ENCODE measurements at regions not wholly inside any gene's neighbourhood (a gene's known extent, or its start where the extent isn't known, plus 50 kb on each side); places are given as distances from the start of the nearest gene placed in this dataset.
"Not testable (repeated sequence)": the region's sequence is repeated elsewhere in the genome, so short reads cannot be mapped to it uniquely, and the experiment has no call there.

DNA sequence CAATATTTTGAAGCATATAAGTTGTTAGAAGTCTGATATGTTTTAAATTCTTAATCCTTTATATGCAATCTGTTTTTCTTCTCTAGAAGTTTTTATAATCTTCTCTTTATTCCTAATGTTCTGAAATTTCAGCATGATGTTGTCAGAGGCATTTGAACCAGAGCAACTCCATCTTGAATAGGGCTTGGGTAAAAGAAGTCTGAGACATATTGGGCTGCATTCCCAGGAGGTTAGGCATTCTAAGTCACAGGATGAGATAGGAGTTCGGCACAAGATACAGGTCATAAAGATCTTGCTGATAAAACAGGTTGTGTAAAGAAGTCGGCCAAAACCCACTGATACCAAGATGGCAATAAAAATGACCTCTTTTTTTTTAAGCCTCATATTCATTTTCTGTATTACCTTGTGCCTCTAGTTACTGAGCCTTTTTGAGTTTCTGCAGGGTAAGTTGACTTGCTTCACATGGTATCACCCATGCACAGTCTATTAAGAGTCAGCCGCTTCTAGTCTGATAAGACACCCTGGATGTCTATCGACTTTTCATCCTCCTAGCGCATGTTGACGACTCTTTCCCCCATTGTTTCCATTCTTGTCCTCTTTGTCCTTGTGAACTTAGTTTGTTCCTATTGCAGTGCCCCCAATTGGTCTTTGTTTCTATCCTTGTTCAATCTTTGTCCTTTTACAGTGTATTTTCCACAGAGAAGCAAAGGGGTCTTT lies 80.8 kb upstream of the RNU6-1 start:
- no peak for DNase-seq

DNA sequence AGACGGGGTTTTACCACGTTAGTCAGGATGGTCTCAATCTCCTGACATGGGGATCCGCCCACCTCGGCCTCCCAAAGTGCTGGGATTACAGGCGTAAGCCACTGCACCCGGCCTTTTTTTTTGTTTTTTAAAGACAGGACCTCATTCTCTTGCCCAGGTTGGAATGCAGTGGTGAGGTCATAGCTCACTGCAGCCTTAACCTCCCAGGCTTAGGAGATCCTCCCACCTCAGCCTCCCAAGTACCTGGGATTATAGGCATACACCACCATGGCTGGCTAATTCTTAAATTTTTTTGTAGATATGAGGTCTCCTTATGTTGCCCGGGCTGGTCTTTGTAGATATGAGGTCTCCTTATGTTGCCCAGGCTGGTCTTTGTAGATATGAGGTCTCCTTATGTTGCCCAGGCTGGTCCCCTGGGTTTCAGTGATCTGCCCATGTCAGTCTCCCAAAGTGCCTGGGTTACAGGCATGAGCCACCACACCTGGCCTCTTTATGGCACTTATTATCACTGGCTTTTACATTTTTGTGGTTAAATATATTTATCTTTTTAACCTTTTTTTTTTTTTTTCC lies 82.3 kb upstream of the RNU6-1 start:
- DNase-seq: no peak

DNA sequence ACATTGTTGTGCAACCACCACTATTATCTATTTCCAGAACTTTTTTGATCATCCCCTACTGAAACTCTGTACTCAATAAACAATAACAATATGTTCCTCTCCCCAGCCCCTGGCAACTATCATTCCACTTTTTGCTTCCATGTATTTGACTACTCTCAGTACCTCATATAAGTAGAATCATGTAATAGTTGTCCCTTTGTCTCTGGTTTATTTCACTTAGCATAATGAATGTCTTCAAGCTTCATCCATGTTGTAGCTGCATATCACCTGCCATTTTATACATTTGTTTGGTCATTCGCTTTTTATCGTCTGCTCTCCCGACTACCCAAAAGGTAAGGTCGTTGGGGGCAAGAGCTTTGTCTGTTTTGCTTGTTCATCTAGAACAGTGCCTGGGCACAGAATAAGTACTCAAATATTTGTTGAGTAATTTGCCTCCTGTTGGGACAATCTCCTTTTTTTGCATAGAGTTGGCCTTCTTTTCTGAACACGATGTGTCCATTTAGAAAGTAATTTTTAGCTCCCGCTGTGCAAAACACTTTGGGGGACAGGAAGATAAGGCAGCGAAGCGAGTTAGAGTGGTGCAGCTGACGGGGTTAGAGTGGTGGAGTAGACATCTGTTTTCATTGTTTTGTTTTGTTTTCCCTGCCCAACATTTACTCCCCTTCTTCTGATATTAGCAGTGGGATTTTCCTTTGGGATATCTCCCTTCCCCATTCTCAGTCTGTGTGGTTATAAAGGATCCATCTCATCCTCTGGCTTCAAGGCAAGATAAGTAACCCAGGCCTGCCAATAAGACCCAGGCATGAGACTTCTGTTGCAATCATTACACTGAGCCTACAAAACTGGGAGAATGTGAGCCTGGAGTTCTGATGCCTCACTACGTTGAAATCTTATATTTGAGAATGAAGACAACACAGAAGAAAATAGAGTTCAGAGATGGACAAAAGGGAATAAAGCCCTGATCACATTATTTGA lies 83.4 kb upstream of the RNU6-1 start:
- DNase-seq: no peak

DNA sequence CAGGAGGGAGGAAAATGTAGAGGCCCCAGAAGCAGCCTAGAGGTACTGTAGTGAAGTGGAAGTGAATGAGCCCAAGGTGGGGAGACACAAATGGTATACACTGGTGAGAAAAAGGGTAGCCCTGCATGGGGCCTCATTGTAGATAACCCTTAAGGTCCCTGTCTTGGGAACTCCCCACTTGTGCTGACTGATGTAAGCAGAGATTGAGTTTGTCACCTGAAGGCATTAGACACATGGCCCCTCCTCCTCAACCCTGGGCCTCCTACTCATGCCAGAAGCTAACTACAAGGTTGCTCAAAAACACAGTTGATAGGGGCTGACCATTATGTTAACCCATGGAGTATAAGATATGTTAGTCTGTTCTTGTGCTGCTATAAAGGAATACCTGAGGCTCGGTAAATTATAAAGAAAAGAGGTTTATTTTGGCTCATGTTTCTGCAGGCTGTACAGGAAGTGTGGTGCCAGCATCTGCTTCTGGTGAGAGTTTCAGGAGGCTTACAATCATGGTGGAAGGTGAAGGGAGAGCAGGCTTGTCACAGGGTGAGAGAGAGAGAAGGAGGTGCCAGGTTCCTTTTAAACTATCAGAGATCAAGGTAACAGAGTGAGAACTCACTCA lies 84.6 kb upstream of the RNU6-1 start:
- no peak for DNase-seq

DNA sequence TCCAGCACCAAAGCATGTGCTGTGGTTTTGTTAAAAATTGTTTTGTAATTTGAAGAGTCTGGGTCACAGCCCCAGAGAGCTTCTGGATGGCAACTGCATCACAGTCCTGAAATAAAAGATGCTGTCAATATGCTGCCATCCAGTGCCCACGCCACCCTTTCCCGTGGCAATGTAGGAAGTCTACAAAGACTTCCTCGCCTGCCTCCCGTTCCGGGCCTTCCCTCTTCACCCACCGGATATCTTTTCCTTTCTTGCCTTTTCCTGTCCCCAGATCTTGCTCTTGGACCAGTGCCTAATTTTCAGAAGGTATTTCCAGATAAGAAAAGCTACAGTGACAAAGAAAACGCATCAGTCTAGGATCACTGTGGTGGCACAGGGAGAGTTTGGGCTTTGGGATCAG lies 85.3 kb upstream of the RNU6-1 start:
- DNase-seq: no peak

DNA sequence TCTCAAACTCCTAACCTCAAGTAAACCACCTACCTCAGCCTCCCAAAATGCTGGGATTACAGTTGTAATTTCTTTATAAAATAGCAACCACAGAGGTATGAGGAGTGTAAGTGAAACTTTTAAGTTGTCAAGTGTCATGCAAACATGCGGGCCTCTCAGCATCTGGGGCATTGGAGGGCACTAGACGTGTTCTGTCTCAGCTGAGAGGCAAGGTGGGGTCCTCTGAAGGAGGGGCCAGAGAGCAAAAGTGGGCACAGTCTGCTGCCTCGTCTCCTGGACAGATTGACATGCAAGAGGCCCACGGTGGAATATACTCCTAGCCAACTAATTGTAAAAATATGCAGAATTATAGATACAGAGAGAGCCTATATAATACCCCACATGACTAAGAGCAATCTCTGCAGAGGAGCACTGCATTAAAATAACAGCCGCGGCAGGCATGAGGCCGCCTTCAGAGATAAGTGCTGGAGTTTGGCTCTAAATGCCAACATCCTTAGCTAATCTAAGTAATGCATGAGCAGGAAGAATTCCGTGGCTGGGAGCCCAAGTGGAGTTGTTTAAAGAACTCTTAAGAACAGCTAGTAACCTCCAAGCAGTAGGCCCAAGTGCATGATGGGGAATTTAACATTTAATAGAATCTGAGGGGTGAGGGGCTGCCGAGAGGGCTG lies 87.8 kb upstream of the RNU6-1 start:
- DNase-seq: no peak

DNA sequence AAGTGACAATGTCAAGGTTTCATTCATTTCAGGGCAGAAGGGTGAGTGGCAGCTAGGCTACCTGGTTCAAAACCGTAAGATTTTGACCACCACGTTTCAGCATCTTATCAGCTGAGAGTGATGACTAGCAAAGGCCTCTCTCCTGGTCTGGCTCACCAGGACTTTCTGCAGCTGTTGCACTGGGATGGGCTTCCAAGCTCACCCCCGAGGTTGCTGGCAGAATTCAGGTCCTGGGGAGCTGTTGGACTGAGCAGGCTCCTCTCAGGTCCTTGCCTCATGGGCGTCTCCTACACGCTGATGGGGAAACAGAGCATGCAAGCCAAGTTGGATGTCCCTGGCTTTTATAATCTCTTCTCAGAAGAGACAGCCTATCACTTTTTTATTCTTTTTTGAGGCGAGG lies 88.8 kb upstream of the RNU6-1 start:
- DNase-seq: no peak

DNA sequence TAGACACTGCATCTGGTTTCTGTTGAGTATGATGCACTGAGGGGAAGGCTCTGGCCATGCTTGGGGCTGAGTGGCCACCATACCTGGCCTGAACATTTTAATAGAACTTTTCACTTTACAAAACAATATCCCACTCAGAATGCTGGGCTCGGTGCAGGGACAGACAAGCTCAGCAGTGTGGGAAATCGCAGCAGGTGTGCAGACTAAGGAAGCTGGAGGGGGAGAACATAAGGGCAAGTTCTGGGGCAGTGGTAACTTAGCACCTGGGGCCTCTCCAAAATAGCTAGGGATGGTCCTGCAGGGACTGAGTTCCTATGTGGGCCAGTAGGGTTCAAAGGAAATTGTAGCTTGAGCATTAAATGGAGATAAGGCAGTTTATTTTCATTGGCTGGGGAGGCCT lies 90.9 kb upstream of the RNU6-1 start:
- DNase-seq: no peak

DNA sequence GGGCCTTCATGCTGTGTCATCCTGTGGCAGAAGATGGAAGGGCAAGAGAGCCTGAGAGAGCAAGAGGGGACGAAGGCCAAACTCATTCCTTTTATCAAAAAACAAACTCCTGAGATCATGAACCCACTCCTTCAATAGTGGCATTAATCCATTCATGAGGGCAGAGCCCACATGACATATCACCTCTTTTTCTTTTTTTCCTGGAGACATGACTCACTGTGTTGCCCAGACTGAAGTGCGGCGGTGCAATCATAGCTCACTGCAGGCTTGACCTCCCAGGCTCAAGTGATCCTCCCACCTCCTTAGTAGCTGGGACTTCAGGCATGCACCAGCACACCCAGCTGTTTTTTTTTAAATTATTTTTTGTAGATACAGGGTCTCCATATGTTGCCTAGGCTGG lies 92.0 kb upstream of the RNU6-1 start:
- DNase-seq: no peak

DNA sequence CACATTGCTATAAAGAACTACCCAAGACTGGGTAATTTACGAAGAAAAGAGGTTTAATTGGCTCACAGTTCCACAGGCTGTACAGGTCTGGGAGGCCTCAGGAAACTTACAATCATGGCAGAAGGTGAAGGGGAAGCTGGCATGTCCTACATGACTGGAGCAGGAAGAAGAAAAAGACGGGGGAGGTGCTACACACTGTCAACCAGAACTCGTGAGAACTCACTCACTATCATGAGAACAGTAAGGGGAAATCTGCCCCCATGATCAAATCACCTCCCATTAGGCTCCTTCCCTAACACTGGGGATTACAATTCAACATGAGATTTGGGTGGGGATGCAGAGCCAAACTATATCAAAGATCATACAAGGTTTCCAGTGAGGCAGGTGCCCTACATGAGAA lies 94.3 kb upstream of the RNU6-1 start:
- DNase-seq: not testable (repeated sequence)

DNA sequence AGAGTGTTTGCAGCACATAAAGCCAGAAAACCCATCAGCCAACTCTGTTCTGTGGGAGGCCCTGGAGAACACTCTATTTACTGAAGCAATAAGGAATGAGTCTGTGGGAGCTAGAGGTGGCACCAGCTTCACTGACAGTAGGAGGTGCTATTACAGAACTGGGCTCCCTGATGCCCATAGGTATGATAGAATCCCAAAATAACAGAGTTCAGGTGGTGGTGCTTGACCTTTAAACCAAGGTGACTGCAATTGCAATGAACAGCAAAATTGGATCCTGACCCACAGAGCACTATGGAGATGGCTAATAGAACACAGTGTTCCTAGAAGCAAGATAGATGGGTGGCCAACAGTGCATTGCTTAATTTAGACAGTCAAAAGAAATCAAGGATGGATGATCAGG lies 95.4 kb upstream of the RNU6-1 start:
- DNase-seq: no peak

DNA sequence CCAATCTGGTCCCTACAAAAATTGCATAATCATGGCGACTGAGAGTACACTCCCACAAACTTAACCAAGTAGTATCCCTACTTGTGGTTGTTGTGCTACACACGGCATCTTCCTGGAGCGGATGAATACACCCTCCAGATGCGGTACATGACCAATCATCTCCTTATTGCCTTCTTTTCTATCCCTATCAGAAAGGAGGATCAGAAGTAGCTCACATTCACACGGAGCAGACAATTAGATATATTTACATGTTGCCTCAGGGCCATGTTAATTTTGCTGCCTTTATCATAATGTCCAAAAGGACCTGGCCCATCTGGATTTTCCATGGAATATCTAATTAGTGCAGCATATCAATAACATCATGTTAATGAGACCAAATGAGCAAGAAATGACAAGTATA lies 96.4 kb upstream of the RNU6-1 start:
- DNase-seq: no peak

DNA sequence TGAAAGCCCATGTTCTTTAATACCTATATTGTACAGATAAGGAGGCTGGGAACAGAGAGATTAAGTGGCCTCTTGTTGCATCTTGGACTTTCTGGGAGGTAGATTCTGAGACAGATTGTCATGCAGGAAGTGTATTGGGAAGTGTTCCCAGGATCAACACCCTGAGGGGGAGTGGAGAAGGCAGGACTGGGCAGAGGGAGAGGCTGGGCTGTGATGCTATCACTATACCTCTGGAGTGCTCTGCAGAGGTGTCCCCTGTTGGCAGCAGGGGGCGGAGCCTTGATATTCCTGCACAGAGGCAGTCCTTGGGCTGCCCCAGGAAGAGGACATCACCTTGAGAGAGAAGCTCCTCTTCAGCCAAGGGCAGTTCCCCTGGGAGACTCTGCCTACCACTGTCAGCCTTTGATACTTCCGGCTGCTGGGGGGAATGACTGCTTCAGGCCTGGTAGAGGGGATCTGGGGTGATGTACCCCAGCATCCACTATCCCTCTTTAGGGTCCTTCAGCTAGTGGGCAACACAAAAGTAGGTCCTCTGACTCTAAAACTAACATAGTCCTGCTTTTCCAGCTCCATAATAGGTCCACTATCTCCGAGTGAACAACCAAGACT lies 97.4 kb upstream of the RNU6-1 start:
- no peak for DNase-seq

DNA sequence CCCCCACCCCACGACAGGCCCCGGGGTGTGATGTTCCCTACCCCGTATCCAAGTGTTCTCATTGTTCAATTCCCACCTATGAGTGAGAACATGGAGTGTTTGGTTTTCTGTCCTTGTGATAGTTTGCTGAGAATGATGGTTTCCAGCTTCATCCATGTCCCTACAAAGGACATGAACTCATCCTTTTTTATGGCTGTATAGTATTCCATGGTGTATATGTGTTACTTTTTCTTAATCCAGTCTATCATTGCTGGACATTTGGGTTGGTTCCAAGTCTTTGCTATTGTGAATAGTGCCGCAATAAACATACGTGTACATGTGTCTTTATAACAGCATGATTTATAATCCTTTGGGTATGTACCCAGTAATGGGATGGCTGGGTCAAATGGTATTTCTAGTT lies 99.3 kb upstream of the RNU6-1 start:
- not testable (repeated sequence) for DNase-seq

DNA sequence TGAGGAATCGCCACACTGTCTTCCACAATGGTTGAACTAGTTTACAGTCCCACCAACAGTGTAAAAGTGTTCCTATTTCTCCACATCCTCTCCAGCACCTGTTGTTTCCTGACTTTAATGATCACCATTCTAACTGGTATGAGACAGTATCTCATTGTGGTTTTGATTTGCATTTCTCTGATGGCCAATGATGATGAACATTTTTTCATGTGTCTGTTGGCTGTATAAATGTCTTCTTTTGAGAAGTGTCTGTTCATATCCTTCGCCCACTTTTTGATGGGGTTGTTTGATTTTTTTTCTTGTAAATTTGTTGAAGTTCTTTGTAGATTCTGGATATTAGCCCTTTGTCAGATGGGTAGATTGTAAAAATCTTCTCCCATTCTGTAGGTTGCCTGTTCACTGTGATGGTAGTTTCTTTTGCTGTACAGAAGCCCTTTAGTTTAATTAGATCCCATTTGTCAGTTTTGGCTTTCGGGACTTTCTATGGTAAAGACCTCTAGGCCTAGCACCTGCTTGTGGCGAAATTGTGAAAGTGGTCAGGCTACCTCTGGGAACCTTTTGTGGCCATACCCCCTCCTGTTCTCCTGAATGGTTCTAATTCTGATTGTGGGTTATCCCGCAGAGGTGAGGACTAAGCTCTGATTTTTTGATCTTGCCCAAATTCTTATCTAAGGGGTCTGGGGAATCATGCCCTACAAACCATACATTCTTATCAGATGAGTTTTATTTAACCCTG lies 99.9 kb upstream of the RNU6-1 start:
- DNase-seq: not testable (repeated sequence)

DNA sequence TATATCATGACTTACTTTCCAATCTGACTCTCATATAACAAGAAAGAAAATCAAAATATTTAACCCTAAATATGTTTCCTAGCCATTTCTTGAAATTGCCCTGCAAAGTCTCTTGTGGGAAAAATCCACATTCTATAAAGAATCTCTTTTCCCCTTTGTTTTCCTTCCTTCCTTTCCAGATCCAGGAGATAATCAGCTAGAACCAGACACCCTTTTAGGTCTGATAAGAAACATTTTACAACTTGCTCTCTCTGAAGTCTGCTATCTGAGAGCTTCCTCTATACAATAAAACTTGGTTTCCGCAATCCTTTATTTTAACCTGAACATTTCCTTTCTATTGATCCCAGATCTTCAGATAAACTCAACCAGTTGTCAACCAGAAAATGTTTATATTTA lies 100.5 kb upstream of the RNU6-1 start:
- no peak for DNase-seq

DNA sequence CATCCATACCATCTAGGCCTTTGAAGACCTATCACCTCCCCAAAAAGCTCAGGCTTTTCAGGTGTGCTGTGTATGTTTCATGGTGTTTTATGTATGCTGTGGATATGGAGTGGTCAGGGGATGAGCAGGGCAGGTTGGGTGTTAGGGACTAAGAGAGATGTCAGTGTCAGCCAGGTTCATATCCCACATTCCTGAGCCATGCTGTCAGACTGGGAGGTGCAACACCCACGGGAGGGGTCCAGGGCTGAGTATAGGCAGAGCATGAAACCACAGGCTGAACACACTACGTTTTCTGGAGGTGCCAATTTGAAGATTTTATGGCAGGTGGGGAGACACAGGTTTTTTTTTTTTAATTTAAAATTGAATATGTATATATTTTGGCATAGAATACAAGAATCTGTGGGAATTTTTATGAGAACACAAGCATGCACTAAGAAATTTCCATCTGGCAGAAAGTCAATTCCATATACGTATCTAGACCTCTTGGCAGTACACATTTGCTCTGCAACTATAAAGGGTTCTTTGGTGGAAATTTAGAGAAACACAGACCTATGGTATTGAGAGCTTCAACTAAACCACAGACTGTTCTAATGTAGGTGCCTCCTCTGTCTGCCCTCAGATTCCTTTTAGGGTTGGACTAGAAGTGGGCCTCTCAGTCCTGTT lies 101.9 kb upstream of the RNU6-1 start:
- DNase-seq: no peak

DNA sequence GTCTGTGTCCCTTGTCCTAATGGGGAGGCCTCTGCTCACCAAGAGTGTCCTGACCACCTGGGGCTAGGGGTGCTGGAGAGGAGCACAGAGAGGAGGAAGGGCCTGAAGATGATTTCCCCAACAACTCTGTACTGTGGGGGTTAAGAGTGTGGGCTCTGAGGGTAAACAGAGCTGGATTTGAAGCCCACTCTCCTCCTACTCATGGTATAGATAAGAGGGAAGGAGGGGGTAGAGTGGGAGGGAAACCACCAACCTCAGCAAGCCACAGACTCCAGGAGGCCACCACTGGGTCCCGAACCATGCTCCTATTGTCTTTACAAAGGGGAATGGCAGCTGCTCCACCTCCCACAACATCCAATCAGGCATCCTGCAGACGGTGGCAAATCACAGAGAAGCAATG lies 103.6 kb upstream of the RNU6-1 start:
- DNase-seq: no peak

DNA sequence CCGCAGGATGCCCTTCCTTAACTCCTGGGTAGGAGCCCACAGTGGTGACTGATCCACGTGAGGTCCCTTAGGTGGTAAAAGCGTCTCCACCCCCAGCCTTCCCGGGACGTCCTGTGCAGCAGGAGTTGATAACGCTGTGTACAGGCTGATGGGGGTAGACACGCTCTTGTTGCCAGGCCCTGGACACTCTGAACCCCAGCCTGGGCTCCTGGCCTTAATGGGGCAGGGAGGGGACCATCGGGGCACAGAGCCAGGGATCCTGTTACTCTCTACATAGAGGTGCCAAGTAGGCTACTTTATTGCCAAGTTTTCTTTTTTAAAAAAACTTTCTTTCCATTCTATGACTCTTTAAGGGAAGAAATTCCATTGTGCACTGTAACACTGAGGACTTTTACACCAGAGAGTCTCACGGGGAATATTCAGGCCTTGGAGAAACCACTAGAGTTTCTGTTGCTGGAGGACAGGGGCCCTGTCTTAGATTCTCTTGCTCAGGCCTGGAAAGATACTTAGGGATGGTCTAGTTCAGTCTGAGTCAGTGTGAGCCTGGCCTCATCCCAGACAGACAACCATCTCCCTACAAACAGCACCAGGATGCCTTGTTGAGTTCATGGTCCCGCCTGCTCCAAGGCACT lies 104.3 kb upstream of the RNU6-1 start:
- no peak for DNase-seq

DNA sequence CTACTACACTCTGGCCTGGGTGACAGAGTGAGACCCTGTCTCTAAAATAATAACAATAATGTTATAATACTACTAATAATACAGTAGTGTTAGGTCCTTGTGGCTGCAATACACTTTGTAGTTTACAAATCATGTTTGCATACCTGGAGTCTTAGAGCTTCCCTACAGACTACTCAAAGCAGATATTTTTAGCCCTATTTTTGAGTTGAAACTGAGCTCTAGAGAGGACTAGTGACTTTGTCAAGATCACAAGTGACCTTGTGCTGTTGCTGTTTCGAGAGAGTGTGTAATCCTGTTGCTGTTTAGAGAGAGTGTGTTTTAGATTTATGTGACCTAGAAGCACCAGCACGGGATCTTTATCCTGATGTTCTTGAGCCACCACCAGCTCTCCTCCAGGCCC lies 105.3 kb upstream of the RNU6-1 start:
- DNase-seq: no peak
